ENCODE measurements at regions not wholly inside any gene's neighbourhood (a gene's known extent, or its start where the extent isn't known, plus 50 kb on each side); places are given as distances from the start of the nearest gene placed in this dataset.
A peak's percentile ranks its signal among the peaks of the same experiment; 100 is the strongest.
"Not testable (repeated sequence)": the region's sequence is repeated elsewhere in the genome, so short reads cannot be mapped to it uniquely, and the experiment has no call there.

- DNase-seq (ENCODE audit: low spot score) (no peak), ATAC-seq (no peak), FAIRE-seq (no peak)
- BruUV-seq (replicated peaks): no TSS peak
- Histone ChIP-seq H3K4me1 (ENCODE audit: insufficient read depth, low read length) (peaks cover 43% of the 10 kb centered on the region), H3K27me3 (ENCODE audit: control insufficient read depth in 1 of 2, insufficient read depth in 2 of 2, low read length in 2 of 2) (no peaks in the 10 kb centered on the region), H3K79me2 (ENCODE audit: insufficient read depth, low read length) (peaks cover 90% of the 10 kb centered on the region), H3K9ac (ENCODE audit: insufficient read depth, low read depth, low read length) (no peak overlapping the region), H4K20me1 (ENCODE audit: insufficient read depth, low read length) (peaks cover 58% of the 10 kb centered on the region), H3K27ac (ENCODE audit: extremely low read length, insufficient read depth, low read length) (no peak overlapping the region), H3K4me2 (ENCODE audit: low read depth, low read length) (no peak overlapping the region), H3K9me3 (ENCODE audit: low read length) (no peaks in the 10 kb centered on the region), H3K4me3 (replicated peaks in 1 of 3; ENCODE audit: insufficient read depth in 1 of 3, low read depth in 2 of 3, low read length in 3 of 3) (no peak overlapping the region), H3K36me3 (replicated peaks in 1 of 2; ENCODE audit: control insufficient read depth in 1 of 2, insufficient read depth in 2 of 2, low read length in 2 of 2) (peaks cover 6 to 10% of the 10 kb centered on the region in 2 experiments; a peak in 4 of 5 replicates), H2AFZ (ENCODE audit: low read length) (no peak overlapping the region)
- intact Hi-C loops (cut with micrococcal nuclease; ENCODE audit: unreplicated experiment) (no loop called here), in situ Hi-C loops (cut with HindIII; ENCODE audit: extremely low pct_ligation_motif_present, low pct_unique_long_range_greater_than_20kb) (no loop called here)
- POLR2A ChIA-PET: no interaction called here
- CTCF ChIA-PET (ENCODE audit: low intra/inter-chr PET ratio, low total read pairs): no interaction called here
- 98% methylated on average over 1 of the region's 1 CpG for whole genome bisulfite sequencing (ENCODE audit: low lambda C conversion rate)
- no peak for TF ChIP-seq FOXO1 (CRISPR knock-in tag; IDR thresholded peaks at IDR 0.05)
Measured at GRCh38 chr6:144365271-144365670, 80.1 kb downstream of the UTRN start.

DNA sequence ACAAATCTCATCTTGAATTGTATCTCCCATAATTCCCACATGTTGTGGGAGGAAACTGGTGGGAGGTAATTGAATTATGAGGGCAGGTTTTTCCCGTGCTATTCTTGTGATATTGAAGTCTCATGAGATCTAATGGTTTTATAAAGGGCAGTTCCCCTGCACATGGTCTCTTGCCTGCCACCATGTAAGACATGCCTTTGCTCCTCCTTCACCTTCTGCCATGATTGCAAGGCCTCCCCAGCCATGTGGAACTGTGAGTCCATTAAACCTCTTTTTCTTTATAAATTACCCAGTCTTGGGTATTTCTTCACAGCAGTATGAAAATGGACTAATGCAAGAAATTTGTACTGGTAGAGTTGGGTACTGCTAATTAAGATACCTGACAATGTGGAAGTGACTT is 84.6 kb downstream of the UTRN start:
- H3K4me1 ChIP-seq (ENCODE audit: insufficient read depth, low read length): peaks cover 16% of the 10 kb centered on the region
- H3K4me3 ChIP-seq (replicated peaks in 1 of 3; ENCODE audit: insufficient read depth in 1 of 3, low read depth in 2 of 3, low read length in 3 of 3); intact Hi-C loops (cut with micrococcal nuclease; ENCODE audit: unreplicated experiment); in situ Hi-C loops (cut with HindIII; ENCODE audit: extremely low pct_ligation_motif_present, low pct_unique_long_range_greater_than_20kb); H3K9me3 ChIP-seq (ENCODE audit: low read length); H3K27me3 ChIP-seq (ENCODE audit: control insufficient read depth in 1 of 2, insufficient read depth in 2 of 2, low read length in 2 of 2); H2AFZ ChIP-seq (ENCODE audit: low read length); CTCF ChIA-PET (ENCODE audit: low intra/inter-chr PET ratio, low total read pairs); ATAC-seq; FAIRE-seq; H3K9ac ChIP-seq (ENCODE audit: insufficient read depth, low read depth, low read length); H3K4me2 ChIP-seq (ENCODE audit: low read depth, low read length); BruUV-seq (replicated peaks); DNase-seq (ENCODE audit: low spot score); H3K27ac ChIP-seq (ENCODE audit: extremely low read length, insufficient read depth, low read length); POLR2A ChIA-PET: not testable (repeated sequence)
- peaks cover 36% of the 10 kb centered on the region for H4K20me1 ChIP-seq (ENCODE audit: insufficient read depth, low read length)
- WGBS (ENCODE audit: low lambda C conversion rate): 100% methylated on average over 1 of the region's 1 CpG
- peak; percentile 72; the same call in 1 of the 2 replicates for TF ChIP-seq ZNF431 (CRISPR knock-in tag; IDR thresholded peaks at IDR 0.05; ENCODE audit: borderline replicate concordance, low read depth)
- peak; percentile 33; the same call in 1 of the 2 replicates for TF ChIP-seq ZNF430 (CRISPR knock-in tag; IDR thresholded peaks at IDR 0.05)
- peaks cover 76% of the 10 kb centered on the region for H3K79me2 ChIP-seq (ENCODE audit: insufficient read depth, low read length)
- H3K36me3 ChIP-seq (replicated peaks in 1 of 2; ENCODE audit: control insufficient read depth in 1 of 2, insufficient read depth in 2 of 2, low read length in 2 of 2): peaks cover 14 to 18% of the 10 kb centered on the region in 2 experiments; a peak in 4 of 5 replicates

All from HepG2 (cell line).